ENCODE measurements at regions not wholly inside any gene's neighbourhood (a gene's known extent, or its start where the extent isn't known, plus 50 kb on each side); places are given as distances from the start of the nearest gene placed in this dataset.

DNA sequence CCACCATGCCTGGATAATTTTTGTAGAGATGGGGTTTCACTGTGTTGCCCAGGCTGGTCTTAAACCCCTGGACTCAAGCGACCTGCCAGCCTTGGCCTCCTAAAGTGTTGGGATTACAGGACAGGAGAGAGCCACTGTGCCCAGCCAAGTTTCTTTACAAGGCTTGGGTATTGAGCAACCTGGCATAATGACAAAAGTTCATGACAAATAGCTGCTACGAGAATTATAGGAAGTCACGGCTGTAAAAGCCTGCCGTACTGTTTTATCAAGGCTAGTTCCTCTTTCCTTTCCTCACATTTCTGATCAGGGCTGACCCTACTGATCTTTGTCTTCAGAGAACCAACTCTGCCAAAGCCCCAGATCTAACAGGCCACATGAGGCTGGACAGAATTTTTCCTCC, 490.4 kb upstream of the SPRED2 start:
- peak; percentile 18 for DNase-seq
- intact Hi-C loops (cut with micrococcal nuclease) = no loop called here
- Histone ChIP-seq H3K4me3 (no peak overlapping the region), H3K27ac (replicated peaks) (no peak overlapping the region), H3K9me3 (replicated peaks) (peaks cover 5% of the 10 kb centered on the region), H3K36me3 (no peaks in the 10 kb centered on the region), H3K27me3 (ENCODE audit: low read depth) (no peaks in the 10 kb centered on the region), H3K4me1 (no peaks in the 10 kb centered on the region)
- TF ChIP-seq, protein P1, sequence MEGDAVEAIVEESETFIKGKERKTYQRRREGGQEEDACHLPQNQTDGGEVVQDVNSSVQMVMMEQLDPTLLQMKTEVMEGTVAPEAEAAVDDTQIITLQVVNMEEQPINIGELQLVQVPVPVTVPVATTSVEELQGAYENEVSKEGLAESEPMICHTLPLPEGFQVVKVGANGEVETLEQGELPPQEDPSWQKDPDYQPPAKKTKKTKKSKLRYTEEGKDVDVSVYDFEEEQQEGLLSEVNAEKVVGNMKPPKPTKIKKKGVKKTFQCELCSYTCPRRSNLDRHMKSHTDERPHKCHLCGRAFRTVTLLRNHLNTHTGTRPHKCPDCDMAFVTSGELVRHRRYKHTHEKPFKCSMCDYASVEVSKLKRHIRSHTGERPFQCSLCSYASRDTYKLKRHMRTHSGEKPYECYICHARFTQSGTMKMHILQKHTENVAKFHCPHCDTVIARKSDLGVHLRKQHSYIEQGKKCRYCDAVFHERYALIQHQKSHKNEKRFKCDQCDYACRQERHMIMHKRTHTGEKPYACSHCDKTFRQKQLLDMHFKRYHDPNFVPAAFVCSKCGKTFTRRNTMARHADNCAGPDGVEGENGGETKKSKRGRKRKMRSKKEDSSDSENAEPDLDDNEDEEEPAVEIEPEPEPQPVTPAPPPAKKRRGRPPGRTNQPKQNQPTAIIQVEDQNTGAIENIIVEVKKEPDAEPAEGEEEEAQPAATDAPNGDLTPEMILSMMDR (IDR thresholded peaks at IDR 0.05; ENCODE audit: borderline replicate concordance) = no peak

DNA sequence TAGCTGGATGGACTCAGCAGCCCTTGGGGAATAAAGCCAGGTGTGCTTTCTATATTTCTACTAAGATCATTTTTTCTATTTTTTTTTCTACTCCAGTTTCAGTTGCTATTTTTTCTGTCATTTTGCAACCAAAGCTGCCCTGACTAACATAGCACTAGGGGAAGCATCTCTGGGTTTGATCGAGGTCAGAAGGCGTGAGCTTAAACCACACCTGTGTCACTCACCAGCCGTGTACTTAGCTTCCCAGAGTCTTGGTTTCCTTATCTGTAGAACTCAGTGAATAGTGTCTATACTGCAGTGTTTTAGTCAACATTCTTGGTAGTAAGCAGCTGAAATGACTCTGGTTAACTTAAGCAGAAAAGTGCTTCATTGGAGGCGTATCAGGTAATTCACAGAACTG, 489.6 kb upstream of the SPRED2 start:
- Histone ChIP-seq H3K27me3 (ENCODE audit: low read depth) (no peaks in the 10 kb centered on the region), H3K9me3 (replicated peaks) (peaks cover 5% of the 10 kb centered on the region), H3K36me3 (no peaks in the 10 kb centered on the region), H3K4me1 (no peaks in the 10 kb centered on the region), H3K27ac (replicated peaks) (no peak overlapping the region), H3K4me3 (no peak overlapping the region)
- DNase-seq = no peak
- TF ChIP-seq, protein P1 (IDR thresholded peaks at IDR 0.05; ENCODE audit: borderline replicate concordance) = no peak
- intact Hi-C loops (cut with micrococcal nuclease) = no loop called here

DNA sequence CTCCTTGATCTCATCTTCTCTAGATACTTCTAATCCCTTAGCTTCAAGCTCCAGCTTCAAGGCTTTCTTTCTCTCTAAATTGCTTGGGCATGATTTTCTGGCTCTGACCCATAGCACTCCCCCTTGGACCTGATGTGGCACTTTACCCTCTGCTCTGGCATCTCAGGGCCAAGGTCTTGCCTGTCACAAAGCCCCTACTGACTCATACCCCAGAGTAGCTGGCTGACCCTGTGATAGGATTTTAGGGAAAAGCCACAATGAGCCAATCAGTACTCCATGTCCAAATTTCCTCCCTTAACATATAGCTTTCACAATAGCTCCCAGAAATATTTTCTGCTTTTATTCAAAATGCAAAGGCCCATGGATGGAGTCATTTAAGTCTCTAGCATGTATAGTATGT, 488.7 kb upstream of the SPRED2 start:
- TF ChIP-seq, protein P1 (IDR thresholded peaks at IDR 0.05; ENCODE audit: borderline replicate concordance) = no peak

DNA sequence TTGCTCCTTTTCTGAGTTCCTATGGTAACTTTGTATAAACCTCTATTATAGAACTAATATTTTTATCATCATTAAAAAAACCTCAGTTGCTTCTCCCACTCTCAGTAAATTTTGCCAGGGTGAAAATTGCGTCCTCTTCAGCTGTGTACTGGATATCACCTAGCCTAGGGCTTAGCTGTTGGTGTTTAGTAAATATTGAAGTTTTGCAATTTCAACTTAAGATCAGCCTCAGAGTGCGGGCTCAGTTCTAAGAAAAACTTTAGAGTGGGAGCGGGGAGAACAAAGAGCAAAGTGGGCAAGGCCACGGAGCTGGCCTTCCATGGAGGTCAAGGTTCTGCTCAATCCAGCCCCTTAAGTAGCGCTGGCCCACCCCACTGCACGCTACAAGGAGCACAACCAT, 488.3 kb upstream of the SPRED2 start:
- Histone ChIP-seq H3K9me3 (replicated peaks) (peaks cover 5% of the 10 kb centered on the region), H3K4me3 (no peak overlapping the region), H3K4me1 (no peaks in the 10 kb centered on the region), H3K27ac (replicated peaks) (no peak overlapping the region), H3K27me3 (ENCODE audit: low read depth) (no peaks in the 10 kb centered on the region), H3K36me3 (no peaks in the 10 kb centered on the region)
- TF ChIP-seq, protein P1 (IDR thresholded peaks at IDR 0.05; ENCODE audit: borderline replicate concordance) = no peak
- intact Hi-C loops (cut with micrococcal nuclease) = no loop called here
- no peak for DNase-seq

More for the DNA sequence above, 488.7 kb upstream of the SPRED2 start:
- no peak for DNase-seq
- intact Hi-C loops (cut with micrococcal nuclease) = no loop called here
- H3K36me3 ChIP-seq = no peaks in the 10 kb centered on the region
- no peak overlapping the region for H3K4me3 ChIP-seq
- no peaks in the 10 kb centered on the region for H3K27me3 ChIP-seq (ENCODE audit: low read depth)
- H3K4me1 ChIP-seq = no peaks in the 10 kb centered on the region
- peaks cover 5% of the 10 kb centered on the region for H3K9me3 ChIP-seq (replicated peaks)
- H3K27ac ChIP-seq (replicated peaks) = no peak overlapping the region

DNA sequence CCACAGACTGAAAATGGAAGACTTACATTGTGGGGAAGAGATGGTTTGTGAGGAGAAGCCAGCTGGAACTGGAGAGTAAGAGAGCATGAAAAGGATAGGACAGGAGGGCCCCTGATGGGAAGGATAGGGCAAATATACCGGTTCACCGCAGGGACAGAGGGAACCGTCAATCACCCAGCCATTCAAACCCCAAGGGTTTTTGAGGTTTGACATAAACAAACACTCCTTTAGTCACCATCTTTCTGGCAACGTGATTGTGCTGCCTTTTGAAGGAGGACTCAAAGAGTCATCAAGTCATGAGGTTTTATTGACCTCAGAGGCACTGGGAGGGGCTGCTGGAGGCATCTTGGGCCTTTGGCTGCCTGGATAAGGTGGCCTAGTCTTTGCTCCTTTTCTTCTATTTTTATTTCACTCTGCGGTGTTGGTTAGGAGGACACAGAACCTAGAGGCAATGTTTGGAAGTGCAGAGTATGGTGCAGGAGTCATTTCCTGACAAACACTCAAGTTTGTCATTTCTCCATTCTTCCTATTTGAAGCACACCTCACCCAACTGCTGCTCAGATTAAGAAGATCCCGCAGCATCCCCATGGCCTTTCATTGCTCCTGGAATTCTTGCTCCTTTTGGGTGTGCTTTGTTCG, 487.3 kb upstream of the SPRED2 start:
- Histone ChIP-seq H3K4me1 (no peaks in the 10 kb centered on the region), H3K27me3 (ENCODE audit: low read depth) (no peaks in the 10 kb centered on the region), H3K4me3 (no peak overlapping the region), H3K9me3 (replicated peaks) (no peaks in the 10 kb centered on the region), H3K36me3 (no peaks in the 10 kb centered on the region), H3K27ac (replicated peaks) (no peak overlapping the region)
- DNase-seq = no peak
- intact Hi-C loops (cut with micrococcal nuclease) = no loop called here
- TF ChIP-seq, protein P1 (IDR thresholded peaks at IDR 0.05; ENCODE audit: borderline replicate concordance) = no peak
